Activated naive CD8-positive, alpha-beta T cell treated with anti-CD3 and anti-CD28 coated beads, Interleukin-2, amount 50 U/mL, for 24 hours (primary cell): ENCODE measurements at regions not wholly inside any gene's neighbourhood (a gene's known extent, or its start where the extent isn't known, plus 50 kb on each side); places are given as distances from the start of the nearest gene placed in this dataset.

Experiments used
- ATAC-seq: fragments of 150-1000 bp; cut with Tn5 transposase; one replicate; pipeline ENCODE4 v1.10.0; 2021
- DNase-seq: peaks from one replicate; pipeline ENCODE4 v3.0.0; 2021
- H3K27ac Mint-ChIP-seq: one replicate; pipeline ENCODE4 v1.8.0; 2021; ENCODE audit warnings: mild to moderate bottlenecking, mixed read lengths
- H3K27me3 Mint-ChIP-seq: one replicate; pipeline ENCODE4 v1.8.0; 2021; ENCODE audit warnings: mixed read lengths
- H3K36me3 Mint-ChIP-seq: one replicate; pipeline ENCODE4 v1.8.0; 2021; ENCODE audit warnings: low read depth, mixed read lengths
- H3K4me1 Mint-ChIP-seq: one replicate; pipeline ENCODE4 v1.8.0; 2021; ENCODE audit warnings: mixed read lengths
- H3K4me3 Mint-ChIP-seq: one replicate; pipeline ENCODE4 v1.8.0; 2021; ENCODE audit warnings: mild to moderate bottlenecking, moderate library complexity, mixed read lengths
- H3K9me3 Mint-ChIP-seq: one replicate; pipeline ENCODE4 v1.8.0; 2021; ENCODE audit warnings: mixed read lengths

DNA sequence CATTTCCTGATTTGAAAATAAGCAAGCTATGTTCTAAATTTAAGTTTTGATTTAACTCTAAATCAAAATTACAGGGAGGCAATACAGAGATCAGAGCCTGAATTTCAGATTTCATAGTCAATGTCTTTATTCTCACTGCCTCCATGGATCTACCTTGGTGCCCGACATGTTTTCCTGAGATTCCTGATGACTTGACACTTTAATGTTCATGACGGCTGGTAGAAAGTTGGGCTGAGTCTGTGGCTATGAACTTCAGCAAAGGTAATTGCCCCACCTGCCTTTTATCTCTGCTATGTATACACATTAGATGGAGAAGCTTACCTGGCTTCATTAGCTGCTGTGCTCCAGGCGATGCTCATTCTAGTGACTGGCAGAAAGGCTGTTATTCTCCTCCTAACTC lies 1390.5 kb upstream of the CELF4 start:
- ATAC-seq, result no peak
- H3K36me3 Mint-ChIP-seq, result no peaks in the 10 kb centered on the region
- no peak overlapping the region for H3K4me3 Mint-ChIP-seq
- peaks cover 2% of the 10 kb centered on the region for H3K27me3 Mint-ChIP-seq
- DNase-seq, result no peak
- no peaks in the 10 kb centered on the region for H3K9me3 Mint-ChIP-seq
- no peak overlapping the region for H3K27ac Mint-ChIP-seq
- peaks cover 7% of the 10 kb centered on the region for H3K4me1 Mint-ChIP-seq

DNA sequence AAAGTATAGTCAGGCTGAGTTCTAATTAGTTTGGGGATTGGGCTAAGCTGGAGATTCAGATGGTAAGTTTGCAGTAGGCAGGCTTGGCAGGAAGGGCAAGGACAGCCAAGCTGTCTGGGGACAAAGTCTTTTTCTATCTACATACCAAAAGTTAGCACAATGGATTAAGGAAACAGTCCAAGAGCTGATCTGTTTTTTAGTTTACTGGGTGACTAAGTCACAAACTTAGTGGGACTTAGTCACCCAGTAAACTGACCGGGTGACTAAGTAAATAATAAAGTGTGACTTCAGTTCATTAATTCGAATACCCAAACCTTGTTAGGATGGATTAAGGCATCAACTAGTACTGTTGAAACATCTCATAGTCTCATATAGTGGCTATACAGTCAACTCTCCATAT lies 1386.0 kb upstream of the CELF4 start:
- Mint-ChIP-seq H3K9me3 (no peaks in the 10 kb centered on the region), H3K27ac (no peak overlapping the region), H3K36me3 (no peaks in the 10 kb centered on the region), H3K27me3 (peaks cover 5% of the 10 kb centered on the region), H3K4me1 (peaks cover 7% of the 10 kb centered on the region), H3K4me3 (no peak overlapping the region)
- ATAC-seq (no peak), DNase-seq (no peak)

DNA sequence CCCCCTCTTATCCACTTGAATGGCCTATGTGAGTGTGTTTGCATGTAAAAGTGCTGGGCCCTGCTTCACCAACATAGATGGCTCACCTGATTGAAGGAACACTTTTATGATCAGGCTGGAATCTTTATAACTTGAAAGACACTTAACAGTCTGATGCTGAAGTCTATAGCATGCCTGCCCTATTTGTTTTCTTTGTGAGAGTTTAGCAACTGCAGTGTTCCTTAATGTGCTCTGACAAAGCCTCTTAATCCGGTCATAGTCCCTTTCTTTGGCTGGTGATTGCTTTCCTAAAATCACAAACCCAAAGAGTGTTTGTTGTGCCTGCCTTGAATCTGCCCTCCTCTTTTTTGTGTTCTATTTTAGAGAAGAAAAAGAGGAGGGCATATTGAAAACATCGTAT lies 1382.8 kb upstream of the CELF4 start:
- Mint-ChIP-seq H3K4me1 (peaks cover 1% of the 10 kb centered on the region), H3K27me3 (peaks cover 3% of the 10 kb centered on the region), H3K4me3 (no peak overlapping the region), H3K9me3 (peaks cover 8% of the 10 kb centered on the region), H3K36me3 (no peaks in the 10 kb centered on the region), H3K27ac (no peak overlapping the region)
- DNase-seq (no peak), ATAC-seq (no peak)

DNA sequence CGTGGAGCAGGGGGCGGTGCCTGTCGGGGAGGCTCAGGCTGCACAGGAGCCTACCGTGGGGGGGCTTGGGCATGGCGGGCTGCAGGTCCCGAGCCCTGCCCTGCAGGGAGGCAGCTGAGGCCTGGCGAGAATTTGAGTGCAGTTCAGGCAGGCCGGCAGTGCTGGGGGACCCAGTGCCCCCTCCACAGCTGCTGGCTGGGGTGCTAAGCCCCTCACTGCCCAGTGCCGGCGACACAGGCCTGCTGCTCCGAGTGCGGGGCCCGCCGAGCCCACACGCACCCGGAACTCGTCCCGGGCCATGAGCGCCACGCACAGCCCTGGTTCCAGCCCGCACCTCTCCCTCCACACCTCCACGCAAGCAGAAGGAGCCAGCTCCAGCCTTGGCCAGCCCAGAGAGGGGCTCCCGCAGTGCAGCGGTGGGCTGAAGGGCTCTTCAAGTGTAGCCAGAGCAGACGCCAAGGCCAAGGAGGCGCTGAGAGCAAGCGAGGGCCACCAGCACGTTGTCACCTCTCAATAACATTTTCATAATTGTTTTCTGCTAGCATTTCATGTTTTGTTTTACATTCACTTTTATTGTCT lies 1378.9 kb upstream of the CELF4 start:
- DNase-seq, result no peak
- Mint-ChIP-seq H3K4me1 (peaks cover 31% of the 10 kb centered on the region), H3K27ac (no peak overlapping the region), H3K9me3 (peaks cover 26% of the 10 kb centered on the region), H3K27me3 (peaks cover 1% of the 10 kb centered on the region), H3K36me3 (peaks cover 11% of the 10 kb centered on the region), H3K4me3 (no peak overlapping the region)
- ATAC-seq, result no peak

DNA sequence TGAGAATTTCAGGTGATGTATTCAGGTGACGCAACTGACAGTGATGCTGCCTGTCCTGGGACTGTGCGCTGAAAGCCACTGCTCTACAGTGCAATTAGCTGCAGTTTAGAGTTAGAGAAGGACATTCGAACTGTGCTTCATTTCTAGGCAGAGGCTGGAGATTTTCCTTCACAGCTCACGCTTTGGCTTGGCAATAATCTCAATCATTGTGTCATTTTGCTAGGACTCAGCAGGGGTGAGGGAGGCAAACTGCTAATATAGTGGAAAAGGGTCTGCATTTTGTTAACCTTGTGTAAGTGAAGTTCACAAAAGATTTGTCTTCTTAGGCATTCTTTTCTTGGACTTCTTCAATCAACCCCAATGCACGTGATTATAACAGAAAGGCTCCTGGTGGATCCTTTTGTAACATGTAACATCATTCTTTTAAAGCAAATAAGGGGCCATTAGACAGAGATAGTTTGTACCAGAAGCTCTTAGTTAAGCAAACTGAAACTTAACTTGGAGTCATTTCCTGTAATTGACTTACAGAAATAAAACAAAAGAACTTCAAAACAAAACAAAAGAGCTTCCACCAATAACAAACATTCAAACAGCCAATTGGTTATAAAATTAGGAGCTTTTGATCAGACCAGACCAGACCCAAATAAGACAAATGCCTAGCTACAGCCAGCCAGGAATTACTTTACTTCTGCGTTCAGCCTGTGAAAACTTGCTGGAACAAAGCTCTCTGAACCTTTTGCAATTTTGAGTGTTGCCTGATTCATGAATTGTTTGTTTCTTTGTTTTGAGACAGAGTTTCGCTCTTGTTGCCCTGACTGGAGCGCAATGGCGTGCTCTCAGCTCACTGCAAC lies 1376.3 kb upstream of the CELF4 start:
- H3K9me3 Mint-ChIP-seq, result peaks cover 36% of the 10 kb centered on the region
- no peak for ATAC-seq
- H3K4me1 Mint-ChIP-seq, result peaks cover 37% of the 10 kb centered on the region

DNA sequence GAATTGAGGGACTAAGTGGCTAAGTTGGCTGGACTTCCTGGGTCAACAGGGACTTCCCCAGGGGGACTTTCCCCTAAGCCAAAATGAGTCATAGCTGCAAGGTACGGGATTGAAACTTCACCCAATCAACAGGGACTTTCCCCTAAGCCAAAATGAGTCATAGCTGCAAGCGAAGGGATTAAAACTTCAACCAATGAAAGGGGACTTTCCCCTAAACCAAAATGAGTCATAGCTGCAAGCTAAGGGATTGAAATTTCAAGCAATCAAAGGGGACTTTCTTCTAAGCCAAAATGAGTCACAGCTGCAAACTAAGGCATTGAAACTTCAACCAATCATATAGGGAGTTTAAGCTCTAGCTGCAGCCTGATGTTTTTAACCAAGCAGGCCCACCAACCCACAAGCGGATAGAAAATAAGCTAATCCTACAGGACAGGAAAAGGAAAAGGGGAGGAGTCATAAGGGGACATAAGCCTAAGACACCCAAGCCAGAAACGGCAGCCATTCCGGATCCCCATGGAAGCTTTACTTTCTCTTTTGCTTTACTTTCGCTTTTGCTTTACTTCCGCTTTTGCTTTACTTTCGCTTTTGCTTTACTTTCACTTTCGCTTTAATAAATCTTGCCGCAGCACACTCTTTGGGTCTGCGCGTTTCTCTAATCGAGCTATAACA lies 1375.4 kb upstream of the CELF4 start:
- peak; percentile 71 for ATAC-seq
- Mint-ChIP-seq H3K27me3 (no peaks in the 10 kb centered on the region), H3K9me3 (peaks cover 36% of the 10 kb centered on the region), H3K4me1 (peaks cover 40% of the 10 kb centered on the region), H3K36me3 (peaks cover 11% of the 10 kb centered on the region), H3K27ac (peak overlapping the region; percentile 93), H3K4me3 (peak overlapping the region; percentile 70)
- DNase-seq, result peak; percentile 39

More for the DNA sequence above, 1376.3 kb upstream of the CELF4 start:
- peak overlapping the region; percentile 93 for H3K27ac Mint-ChIP-seq
- H3K36me3 Mint-ChIP-seq, result peaks cover 11% of the 10 kb centered on the region
- H3K4me3 Mint-ChIP-seq, result peak overlapping the region; percentile 70
- no peak for DNase-seq
- H3K27me3 Mint-ChIP-seq, result no peaks in the 10 kb centered on the region

DNA sequence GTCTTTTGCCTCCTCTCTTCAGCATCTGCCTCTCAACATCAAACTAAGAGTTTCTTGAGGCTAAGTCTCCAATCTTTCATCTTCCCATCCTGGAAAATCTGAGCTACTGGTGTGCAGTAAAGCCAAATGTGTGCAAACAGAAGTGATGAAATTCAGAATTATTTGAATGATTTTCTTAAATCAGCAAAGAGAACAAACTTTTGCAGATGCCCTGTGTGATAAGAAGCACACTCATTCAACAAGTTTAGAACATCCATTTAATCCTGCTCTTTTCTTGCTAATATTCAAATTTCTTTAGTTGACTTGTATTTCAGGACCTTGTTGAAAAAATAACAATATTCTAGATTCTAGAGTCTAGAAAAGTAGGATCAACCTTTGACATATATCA lies 1374.9 kb upstream of the CELF4 start:
- Mint-ChIP-seq H3K36me3 (peaks cover 11% of the 10 kb centered on the region), H3K4me3 (peak overlapping the region; percentile 32), H3K9me3 (peaks cover 36% of the 10 kb centered on the region), H3K4me1 (peaks cover 44% of the 10 kb centered on the region), H3K27ac (peak overlapping the region; percentile 93), H3K27me3 (no peaks in the 10 kb centered on the region)
- ATAC-seq, result peak; percentile 44
- DNase-seq, result no peak

DNA sequence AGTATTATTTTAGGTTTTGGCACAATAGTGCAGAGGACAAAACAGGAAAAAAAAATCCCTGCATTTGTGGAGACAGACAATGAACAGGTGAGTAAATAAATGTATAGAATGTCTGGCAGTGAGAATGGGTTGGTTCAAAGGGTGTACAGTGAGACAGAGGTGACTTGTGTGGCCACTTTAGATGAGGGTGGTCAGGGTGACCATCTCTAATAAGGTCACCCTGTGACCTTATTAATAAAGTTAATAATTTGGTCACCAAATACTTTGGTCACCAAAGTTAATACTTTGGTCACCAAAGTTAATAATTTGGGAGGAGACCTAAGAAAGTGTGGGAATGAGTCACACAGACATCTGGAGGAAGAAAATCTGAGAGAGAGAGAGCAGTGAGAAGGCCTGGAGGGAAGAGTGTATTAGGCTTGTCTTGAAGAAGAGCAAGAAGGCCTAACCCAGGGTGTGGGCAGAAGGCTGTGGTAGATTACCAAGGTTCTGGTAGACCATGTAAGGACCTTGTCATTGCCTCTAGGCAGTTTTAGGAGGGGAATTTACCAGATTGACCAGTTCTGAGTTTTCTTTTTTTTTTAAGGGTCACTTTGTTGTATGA lies 1368.4 kb upstream of the CELF4 start:
- H3K4me3 Mint-ChIP-seq, result no peak overlapping the region
- H3K4me1 Mint-ChIP-seq, result peaks cover 32% of the 10 kb centered on the region
- H3K9me3 Mint-ChIP-seq, result peaks cover 19% of the 10 kb centered on the region
- H3K36me3 Mint-ChIP-seq, result no peaks in the 10 kb centered on the region
- H3K27ac Mint-ChIP-seq, result no peak overlapping the region
- DNase-seq, result no peak
- peaks cover 1% of the 10 kb centered on the region for H3K27me3 Mint-ChIP-seq
- peak; percentile 63 for ATAC-seq

DNA sequence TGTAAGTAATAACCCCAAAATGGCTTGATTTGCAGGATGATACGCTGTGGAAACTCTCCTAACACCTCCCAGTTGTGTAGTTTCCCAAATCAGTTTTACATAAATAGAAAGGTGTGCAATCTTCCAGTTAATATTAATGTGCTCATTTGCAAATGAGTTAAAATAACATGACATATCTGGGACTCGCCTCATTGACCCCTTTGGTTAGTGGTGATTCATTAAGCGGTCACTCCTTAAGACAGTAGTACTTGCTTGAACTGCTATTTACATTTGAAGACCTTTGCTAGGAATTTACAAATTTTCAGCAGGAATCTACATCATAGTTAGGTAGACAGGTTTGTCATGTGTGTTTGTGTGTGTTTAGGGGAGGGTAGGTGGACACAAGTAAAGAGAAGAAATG lies 1367.7 kb upstream of the CELF4 start:
- no peak for ATAC-seq
- Mint-ChIP-seq H3K27me3 (peaks cover 3% of the 10 kb centered on the region), H3K27ac (no peak overlapping the region), H3K4me1 (peaks cover 31% of the 10 kb centered on the region), H3K4me3 (no peak overlapping the region), H3K9me3 (peaks cover 12% of the 10 kb centered on the region), H3K36me3 (no peaks in the 10 kb centered on the region)
- no peak for DNase-seq

DNA sequence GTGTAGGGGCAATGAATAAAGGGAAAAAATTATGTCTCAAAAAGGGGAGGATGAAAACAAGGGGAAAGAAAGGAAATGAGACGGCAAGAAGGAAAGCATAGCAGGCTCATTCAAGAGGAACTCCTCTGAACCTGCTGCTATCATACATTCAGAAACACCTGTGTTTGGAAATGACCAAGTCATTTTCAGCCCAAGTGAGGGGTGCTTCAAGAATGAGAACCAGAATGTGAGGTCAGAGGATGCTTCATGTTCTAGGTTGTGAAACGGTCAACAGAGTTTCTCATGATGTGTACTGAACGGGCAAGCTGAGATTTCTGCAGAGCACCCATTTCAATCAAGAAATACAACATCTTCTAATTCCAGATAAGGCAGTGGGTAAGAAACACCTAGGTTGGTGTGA lies 1367.2 kb upstream of the CELF4 start:
- no peak for DNase-seq
- H3K27ac Mint-ChIP-seq, result no peak overlapping the region
- H3K36me3 Mint-ChIP-seq, result no peaks in the 10 kb centered on the region
- peaks cover 12% of the 10 kb centered on the region for H3K9me3 Mint-ChIP-seq
- H3K4me3 Mint-ChIP-seq, result no peak overlapping the region
- peaks cover 3% of the 10 kb centered on the region for H3K27me3 Mint-ChIP-seq
- H3K4me1 Mint-ChIP-seq, result peaks cover 31% of the 10 kb centered on the region
- no peak for ATAC-seq

DNA sequence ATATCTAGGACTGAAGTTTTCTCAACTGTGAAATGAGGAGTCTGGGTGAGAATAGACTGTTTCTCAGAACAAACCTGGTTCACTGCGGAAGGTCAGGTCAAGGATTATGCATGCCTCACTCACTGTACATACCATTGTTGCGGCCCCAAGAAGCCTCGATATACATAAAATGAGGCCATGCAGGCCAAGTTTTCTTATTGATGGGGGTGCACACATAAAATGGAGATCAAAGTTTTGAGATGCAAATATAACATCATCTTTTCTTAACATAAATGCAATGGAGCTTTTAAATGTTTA lies 1366.1 kb upstream of the CELF4 start:
- H3K27ac Mint-ChIP-seq, result no peak overlapping the region
- peaks cover 30% of the 10 kb centered on the region for H3K4me1 Mint-ChIP-seq
- H3K27me3 Mint-ChIP-seq, result peaks cover 3% of the 10 kb centered on the region
- ATAC-seq (no peak), DNase-seq (no peak)
- peaks cover 9% of the 10 kb centered on the region for H3K9me3 Mint-ChIP-seq
- no peak overlapping the region for H3K4me3 Mint-ChIP-seq
- H3K36me3 Mint-ChIP-seq, result no peaks in the 10 kb centered on the region

DNA sequence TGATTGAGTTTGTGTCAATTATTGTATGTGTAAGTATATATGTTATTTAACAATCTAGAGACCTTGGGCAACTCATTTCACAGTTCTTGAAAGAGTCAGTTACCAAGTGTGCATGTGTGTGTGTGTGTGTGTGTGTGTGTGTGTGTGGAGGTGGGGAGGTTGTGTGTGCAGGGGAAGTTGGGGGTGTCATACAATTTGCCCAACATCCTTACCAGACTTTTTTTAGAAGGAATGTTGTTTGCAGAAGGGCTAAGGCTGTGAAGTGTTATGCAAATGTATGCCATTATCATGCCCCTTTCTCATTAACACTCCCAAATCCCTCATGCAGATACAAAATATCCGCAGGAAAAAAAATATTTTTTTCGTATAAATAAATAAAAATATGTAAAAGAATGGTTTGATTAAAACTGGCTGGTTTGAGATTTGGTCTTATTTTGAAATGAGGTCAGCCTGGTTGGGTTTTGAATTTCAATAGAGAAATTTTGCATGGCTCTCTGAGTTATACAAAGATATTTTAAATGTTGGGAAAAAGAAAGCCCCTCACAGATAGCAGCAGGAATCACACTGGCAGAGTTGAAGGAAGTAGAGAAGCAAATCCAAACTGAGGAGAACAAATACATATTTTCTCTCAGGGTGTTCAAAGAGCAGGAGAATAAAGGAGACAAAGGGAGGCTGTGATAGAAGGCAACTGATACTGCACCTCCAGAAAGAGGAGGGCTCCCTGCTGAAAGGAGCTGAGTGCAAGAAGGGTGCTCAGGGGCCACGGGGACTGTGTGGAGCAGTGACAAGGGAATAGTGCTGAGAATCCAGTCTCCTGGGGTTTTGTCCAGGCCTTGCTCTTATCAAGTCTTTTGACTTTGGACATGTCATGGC lies 1365.5 kb upstream of the CELF4 start:
- Mint-ChIP-seq H3K27ac (no peak overlapping the region), H3K4me3 (no peak overlapping the region), H3K4me1 (peaks cover 29% of the 10 kb centered on the region), H3K9me3 (peaks cover 9% of the 10 kb centered on the region), H3K36me3 (no peaks in the 10 kb centered on the region), H3K27me3 (peaks cover 3% of the 10 kb centered on the region)
- no peak for DNase-seq
- no peak for ATAC-seq

DNA sequence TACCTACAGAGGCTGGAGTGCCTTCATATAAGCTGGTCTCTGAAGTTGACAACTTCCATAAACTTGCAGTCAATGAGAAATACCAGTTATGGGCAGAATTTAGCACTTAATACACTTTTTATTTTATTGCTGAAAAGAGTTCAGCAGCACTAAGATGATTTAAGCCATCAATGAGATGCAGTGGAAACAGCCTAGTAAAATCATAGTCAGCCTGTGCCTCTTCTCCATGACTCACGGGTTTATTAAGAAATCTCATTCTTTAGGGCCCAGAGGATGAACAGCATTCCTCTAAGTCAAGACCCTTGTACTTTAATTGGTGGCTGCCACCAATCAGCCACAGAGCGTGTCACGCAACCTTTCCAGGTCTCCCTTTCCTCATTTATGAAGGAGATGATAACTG lies 1357.9 kb upstream of the CELF4 start:
- ATAC-seq (no peak), DNase-seq (no peak)
- no peaks in the 10 kb centered on the region for H3K4me1 Mint-ChIP-seq

DNA sequence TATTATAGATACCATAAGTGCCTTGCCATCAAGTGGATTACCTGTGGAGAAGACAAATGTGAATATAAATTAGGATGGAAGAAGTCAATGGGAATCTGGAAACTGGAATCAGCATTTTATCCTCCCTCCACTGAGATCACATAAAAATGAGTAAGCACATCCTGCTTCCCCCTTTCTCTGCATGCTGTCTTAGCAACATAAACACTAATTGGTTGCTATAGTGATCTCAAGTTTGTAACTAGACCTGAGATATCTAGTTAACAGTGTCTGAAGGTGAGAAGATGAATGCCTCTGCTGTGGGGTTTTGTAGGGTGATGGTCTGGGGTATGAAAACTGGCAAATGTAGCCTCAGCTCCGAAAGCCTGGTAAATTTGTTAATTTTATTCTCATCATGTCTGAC lies 1357.5 kb upstream of the CELF4 start:
- Mint-ChIP-seq H3K36me3 (no peaks in the 10 kb centered on the region), H3K27me3 (peaks cover 4% of the 10 kb centered on the region), H3K4me1 (no peaks in the 10 kb centered on the region), H3K27ac (no peak overlapping the region), H3K4me3 (no peak overlapping the region), H3K9me3 (peaks cover 3% of the 10 kb centered on the region)
- no peak for ATAC-seq
- no peak for DNase-seq

More for the DNA sequence above, 1357.9 kb upstream of the CELF4 start:
- peaks cover 4% of the 10 kb centered on the region for H3K27me3 Mint-ChIP-seq
- no peak overlapping the region for H3K27ac Mint-ChIP-seq
- H3K9me3 Mint-ChIP-seq, result peaks cover 3% of the 10 kb centered on the region
- H3K4me3 Mint-ChIP-seq, result no peak overlapping the region
- H3K36me3 Mint-ChIP-seq, result no peaks in the 10 kb centered on the region
